ENCODE measurements at regions not wholly inside any gene's neighbourhood (a gene's known extent, or its start where the extent isn't known, plus 50 kb on each side); places are given as distances from the start of the nearest gene placed in this dataset.

- DNase-seq: no peak
Measured at GRCh38 chr6:156510242-156510641, 266.9 kb upstream of the ARID1B start.

GRCh38 chr6:156509496-156509895, 267.7 kb upstream of the ARID1B start:
- DNase-seq: no peak

DNA sequence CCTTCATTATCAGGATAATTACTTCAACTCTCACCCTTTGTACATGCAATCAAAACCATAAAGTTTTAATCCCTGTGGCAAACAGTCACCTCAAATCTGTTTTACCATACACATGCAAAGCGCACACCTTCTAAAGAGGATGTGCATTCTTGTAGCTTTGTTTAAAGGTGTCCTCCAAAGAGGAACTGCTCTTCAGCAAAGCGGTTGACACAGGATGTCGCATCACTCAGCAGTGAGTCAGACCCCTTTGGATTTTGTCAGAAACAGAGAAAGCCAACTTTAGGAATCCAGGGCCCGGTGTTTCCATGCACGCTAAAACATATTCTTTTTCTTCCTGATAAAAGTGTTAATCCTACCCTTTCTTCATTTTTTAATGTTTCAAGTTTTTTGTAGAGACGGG, 268.3 kb upstream of the ARID1B start:
- no peak for DNase-seq

DNA sequence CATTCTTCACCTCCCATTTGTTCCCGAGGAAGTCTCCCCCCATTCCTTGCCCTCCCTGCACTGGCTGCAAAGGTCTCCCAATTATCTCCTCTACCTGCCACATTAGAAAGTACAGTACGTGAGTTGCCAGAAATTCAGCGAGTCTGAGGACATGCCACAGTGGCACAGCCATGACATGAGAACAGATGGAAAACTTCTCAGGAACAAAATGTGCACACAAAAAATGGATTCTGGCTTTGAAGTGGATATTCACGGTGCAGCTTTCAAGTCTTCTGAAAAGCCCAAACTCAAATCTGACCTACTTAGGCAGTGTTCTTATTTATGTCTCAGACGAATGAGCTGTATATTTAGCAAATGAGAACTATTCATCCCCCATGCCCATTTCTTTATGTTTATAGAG, 269.1 kb upstream of the ARID1B start:
- no peak for DNase-seq

DNA sequence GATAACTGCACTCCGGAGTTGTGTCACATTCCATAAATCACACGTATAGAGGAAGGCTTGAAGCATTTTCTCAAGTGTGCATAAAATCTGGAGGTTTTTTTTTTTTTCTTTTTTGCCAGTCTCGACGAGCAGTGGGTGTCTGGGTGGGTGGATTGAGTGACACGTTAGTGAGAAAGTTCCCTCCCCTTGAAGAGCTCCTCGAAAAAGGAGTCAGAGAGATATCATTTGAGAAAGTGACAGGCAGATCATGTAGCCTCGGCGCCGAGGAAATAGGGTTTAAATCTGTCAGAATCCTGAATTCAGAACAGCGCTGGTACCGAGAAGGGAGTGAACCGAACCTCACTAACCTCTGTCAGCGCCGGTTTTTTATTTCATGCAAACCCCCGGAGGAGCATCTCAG, 269.5 kb upstream of the ARID1B start:
- no peak for DNase-seq

GRCh38 chr6:156507106-156507505, 270.1 kb upstream of the ARID1B start:
- no peak for DNase-seq

- no peak for DNase-seq
Measured at GRCh38 chr6:156502969-156503504, 274.1 kb upstream of the ARID1B start.

GRCh38 chr6:156497618-156498017, 279.6 kb upstream of the ARID1B start:
- DNase-seq: no peak

DNA sequence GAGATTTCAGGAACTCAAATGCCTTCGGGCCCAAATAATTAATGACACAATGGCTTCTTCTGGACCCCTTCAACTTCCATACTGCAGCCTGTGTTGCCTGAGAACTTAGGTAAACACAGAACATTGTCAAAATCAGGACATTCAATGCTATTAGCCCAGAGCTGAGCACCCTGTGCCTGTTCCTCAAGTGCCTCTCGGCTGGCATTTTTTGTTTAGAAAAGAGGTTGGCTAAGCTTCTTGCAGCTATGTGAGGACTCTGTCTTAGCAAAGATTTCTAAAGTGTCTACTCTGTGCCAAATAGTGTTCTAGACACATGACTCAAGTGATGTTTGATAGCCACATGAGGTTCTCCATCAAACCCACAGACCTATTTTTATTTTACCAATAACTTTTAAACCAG, 289.3 kb upstream of the ARID1B start:
- no peak for DNase-seq

DNA sequence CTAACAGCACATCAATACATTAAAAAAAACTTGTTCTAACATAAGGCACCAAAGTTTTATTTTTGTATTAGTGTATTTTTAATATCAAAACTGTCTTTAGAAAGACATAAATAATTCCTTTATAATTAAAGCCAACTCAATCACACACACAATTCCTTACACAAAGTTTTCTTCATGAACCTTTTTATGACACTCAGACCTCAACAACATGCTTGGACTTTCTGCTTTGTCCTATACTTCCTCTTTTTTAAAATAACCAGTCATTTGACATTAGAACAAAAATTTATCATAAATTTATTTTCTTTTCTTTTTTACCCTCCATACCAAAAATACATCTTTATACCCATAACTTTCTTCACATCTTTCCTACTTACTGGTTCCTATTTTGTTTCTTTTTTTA, 292.0 kb upstream of the ARID1B start:
- DNase-seq: no peak

DNA sequence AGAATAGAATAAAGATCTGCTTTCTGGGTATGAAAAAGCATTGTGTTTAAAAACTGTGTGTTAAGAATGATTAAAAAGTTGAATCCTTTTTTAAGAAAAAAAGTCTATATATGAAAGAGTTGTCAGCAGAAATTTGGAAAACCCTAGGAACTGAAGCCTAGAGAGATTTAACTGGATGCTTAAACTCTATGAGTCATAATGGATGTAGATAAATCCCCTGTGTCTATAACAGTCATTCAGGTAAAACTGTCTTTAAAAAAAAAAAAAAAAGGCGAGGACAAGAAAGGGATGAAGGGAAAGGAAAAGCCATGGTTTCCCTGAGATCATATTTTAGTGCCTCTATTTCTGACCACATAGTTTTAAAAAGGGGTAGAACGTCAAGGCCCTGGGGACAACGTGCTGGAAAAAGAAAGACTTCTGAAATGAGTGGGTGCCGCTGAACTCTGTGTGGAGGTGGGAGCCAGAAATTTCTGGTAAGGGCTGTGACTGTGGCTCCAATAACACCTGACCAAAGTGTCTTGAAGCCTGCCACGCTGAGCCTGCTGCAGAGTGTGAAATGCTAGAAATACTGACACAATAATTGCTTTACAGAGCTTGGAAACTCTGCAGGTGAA, 302.6 kb upstream of the ARID1B start:
- DNase-seq: no peak

- no peak for DNase-seq
Measured at GRCh38 chr6:156471000-156471399, 306.2 kb upstream of the ARID1B start.

DNA sequence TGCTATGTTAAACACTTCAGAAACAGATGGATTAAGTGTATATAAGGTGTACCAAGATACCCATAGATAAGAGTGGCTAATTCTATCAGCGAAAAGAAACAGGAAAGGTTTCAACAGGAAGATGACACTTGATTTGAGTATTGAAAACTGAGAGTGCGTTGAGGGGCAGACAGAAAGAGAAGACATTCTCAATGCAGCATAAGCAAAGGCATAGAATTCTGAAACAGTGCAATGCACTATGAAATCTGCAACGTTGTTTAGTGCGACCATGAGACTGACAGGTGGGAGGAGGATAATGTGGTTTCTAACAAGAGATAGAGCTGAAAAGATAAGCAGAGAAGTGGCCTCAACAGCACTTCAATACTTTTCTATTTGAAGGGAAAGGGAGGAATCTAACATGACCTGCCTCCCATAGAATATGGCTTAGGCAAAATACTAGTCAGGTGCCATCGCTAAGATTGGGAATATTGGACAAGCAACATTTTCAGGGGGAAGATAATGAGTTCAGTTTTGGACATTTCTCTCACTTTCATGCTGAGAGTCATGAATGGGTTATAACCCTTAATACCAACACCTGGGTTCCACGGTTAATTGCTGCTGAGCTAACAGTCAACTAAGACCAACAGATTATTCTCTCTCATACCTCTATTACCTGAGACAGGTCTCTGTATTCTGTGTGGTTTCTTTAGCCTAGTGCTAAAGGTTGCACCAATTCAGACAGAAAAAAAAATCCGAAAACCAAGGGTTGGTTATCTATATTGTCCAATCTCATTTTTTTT, 312.9 kb upstream of the ARID1B start:
- no peak for DNase-seq

- DNase-seq: no peak
Measured at GRCh38 chr6:156461647-156462046, 315.5 kb upstream of the ARID1B start.

GRCh38 chr6:156457601-156458000, 319.6 kb upstream of the ARID1B start:
- DNase-seq: no peak

DNA sequence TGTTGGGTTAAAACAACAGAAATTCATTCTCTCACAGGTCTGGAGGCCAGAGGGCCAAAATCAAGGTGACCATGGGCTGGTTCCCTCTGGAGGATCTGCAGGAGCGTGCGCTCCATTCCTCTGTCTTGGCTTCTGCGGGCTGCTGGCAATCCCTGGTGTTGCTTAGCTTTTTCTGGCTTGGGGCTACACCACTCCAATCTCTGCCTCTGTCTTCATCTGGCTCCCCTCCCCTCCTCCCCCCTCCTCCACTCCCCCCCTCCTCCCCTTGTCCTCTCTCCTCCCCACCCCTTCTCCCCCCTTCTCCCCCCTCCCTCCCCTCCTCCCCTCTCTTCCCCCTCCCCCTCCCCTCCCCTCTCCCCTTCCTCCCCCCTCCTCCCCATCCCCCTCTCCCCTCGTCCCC, 321.3 kb upstream of the ARID1B start:
- no peak for DNase-seq

- no peak for DNase-seq
Measured at GRCh38 chr6:156454867-156455266, 322.3 kb upstream of the ARID1B start.

DNA sequence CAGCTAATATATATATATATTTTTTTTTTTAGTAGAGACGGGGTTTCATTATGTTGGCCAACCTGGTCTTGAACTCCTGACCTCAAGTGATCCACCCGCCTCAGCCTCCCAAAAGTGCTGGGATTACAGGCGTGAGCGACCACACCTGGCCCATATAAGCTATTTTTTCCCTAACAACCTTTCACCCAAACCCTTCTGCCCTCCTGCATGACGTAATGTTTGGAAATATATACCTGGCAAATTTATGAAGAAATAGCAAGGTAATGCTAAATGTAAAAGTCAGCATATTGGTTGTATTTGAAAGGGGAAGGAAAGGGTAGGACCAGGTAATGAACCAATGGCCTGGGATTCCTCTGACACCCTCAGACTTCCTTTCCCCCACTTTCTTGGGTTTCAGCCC, 325.5 kb upstream of the ARID1B start:
- no peak for DNase-seq

- no peak for DNase-seq
Measured at GRCh38 chr6:156451088-156451487, 326.1 kb upstream of the ARID1B start.

DNA sequence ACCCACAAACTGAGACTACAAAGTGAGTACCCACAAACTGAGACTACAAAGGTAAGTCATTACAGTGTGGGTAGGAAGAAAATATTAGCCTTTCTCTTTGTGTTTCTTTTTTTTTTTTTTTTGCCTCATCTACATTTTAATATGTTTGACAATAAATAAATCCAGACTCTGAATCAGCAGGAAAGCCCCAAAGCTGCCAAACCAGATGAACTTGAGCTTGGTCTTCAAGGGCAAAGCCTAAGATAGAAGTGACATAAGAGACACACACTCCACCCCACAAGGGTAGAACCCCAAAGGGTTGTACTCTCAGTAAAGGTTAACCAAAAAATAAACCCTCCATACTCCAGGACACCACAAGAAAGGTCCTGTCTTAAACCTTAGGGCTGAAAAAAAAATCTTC, 326.8 kb upstream of the ARID1B start:
- no peak for DNase-seq

DNA sequence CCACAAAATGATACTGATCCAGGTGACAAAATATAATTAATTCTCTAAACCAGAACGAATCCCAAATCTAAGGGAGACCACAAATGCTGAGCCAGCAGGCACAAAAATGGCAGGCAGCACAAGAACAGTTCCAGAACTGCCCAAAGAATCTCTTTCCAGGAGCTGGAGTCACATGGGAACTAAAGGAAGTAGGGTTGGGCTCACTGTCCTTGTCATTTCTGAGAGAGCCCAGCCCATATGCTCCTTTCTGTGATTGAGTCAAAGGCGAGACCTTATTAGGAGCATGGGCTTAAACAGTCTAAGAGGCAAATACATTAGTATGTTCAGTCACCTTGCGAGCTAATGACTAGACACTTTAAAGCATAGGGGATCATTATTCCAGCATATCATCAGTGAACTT, 327.6 kb upstream of the ARID1B start:
- no peak for DNase-seq

- DNase-seq: no peak
Measured at GRCh38 chr6:156449128-156449527, 328.1 kb upstream of the ARID1B start.

DNA sequence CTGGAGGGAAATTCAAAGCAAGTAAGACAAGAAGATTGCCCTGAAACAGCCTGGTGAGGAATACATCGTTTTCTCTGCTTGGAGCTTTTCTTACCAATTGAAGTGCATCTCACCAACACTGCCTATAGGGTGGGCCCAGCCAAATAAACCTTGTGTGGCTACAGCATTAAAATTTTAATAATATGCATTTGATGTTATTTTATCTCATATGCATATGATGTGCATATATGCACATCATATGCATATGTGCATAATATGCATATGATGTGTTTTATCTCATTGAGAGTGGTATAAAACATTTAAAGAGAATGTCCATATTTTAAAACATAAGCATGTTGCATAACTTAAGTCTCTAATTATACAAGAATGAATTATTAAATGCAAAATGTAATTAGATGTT, 328.6 kb upstream of the ARID1B start:
- no peak for DNase-seq

- no peak for DNase-seq
Measured at GRCh38 chr6:156440688-156441087, 336.5 kb upstream of the ARID1B start.

Measured in NCI-H2081 treated with DMSO at 0.1 percent for 48 hours (cell line).